GM21825 (cell line): ENCODE measurements at regions not wholly inside any gene's neighbourhood (a gene's known extent, or its start where the extent isn't known, plus 50 kb on each side); places are given as distances from the start of the nearest gene placed in this dataset.
"Not testable (repeated sequence)": the region's sequence is repeated elsewhere in the genome, so short reads cannot be mapped to it uniquely, and the experiment has no call there.

Source experiments
- ATAC-seq: cut with Tn5 transposase; IDR thresholded peaks from one replicate; pipeline ENCODE4 v1.9.1; 2021; ENCODE audit warnings: mild to moderate bottlenecking, moderate library complexity; ENCODE audit not compliant: unreplicated experiment

DNA sequence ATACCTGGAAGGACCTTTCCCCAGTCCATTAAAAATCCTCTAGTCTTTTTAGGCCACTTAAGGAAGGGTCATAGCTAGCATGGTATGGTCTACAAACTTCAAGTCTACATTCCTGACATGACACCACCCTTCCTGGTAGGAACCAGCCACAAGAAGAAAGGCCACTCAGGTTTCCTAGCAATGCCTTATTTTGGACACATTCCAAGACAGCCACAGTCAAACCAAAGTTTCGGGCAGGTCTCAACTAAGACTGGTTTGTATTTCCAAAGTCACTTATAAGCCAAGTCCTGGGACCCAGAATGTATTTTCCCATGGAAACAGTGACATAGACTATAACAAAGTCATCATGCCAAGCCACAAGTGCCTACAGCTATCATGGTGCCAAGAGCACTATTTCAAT lies 50.6 kb upstream of the SLC44A3 start:
- no peak for ATAC-seq

GRCh38 chr1:94768036-94768435 lies 52.1 kb upstream of the SLC44A3 start:
- no peak for ATAC-seq

DNA sequence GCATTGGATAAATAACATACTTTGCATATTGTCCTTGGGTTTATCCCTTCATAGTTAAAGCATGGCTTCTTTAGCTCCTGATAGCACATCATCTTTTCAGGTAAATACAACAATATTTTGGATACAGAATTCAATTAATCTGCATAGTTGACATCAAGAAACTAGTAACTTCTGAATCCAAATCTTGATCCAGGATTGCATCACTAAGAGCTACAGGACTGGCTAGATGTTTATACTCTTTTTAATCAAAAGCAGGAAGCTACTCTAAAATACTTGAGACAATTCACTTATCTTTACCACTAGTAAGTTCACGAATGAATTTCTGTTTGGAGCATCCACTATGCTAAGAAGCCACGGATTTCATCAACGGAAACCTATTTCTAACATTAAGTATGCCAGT lies 54.2 kb upstream of the SLC44A3 start:
- no peak for ATAC-seq

DNA sequence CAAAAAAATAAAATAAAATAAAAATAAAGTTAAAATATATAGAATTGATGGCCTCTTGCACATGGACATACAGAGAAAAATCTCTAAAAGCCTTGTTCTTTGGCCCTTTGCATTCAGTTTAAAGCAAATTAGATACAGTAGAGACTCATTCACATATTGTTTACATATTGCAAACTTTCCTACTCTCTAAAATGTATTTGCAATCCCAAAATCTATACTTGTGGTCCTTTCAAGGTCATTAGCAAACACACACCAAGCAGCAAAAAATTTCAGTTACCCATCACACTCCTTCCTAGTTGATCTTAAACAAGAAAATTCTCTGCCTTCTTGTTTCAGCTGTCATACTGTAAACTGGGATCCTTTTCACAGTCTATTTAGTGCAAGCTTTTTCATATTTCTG lies 61.0 kb upstream of the SLC44A3 start:
- no peak for ATAC-seq

DNA sequence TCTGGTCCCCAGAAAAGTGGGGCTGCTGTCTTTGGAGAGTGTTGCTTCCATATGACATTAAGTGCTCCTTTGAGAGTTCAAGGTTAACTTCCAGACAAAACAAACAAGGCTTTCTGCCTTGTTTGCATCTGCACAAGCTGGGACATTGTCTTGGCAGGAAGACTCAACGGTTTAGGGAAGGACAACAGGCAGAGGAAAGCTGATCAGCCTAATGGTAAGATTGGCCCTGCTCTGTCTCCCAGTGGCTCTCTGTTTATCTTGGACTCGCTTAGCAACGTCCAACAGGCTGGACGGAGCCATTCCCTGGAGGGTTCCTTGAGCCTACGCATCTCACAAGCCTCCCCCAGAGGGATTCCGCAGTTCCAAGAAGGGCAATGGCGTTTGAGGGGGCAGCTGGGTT lies 62.2 kb upstream of the SLC44A3 start:
- no peak for ATAC-seq

DNA sequence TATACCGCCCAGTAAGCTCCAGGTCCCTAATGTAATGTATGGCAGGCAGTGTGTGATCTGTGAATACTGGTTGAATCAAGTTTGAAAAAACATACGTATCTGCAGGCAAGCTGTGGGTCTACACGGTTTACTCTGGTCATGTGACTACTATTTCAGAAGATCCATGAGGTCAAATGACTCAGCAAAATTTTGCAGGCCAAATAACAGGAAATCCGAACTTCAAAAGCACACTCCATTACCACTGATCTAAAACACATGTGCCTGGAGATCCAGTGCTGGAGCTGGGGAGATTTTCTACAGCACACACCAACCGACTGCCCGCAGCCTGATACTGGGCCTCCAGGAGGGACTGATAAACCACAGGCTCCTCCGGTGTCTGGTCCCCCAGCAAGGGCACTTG lies 64.5 kb upstream of the SLC44A3 start:
- ATAC-seq = no peak

GRCh38 chr1:94755016-94755415 lies 65.1 kb upstream of the SLC44A3 start:
- ATAC-seq = not testable (repeated sequence)

DNA sequence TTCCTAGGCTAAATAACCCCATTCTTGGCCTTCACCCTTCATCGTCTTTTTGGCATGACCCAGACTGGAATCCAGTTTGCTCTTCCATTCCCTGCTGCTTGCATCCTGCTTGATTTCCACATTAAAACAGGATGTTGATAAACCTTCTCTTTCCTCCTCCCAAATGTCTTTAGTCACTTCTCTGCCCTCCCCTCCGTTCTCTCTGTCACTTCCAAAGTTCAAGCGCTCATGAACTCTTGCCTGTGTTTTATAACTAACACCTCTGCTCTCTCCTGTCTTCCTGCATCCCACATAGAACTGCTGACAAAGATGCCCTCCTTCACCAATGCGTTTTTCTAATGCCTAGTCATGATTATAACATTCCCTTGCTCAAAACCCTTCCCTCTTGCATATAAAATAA lies 65.6 kb upstream of the SLC44A3 start:
- ATAC-seq = no peak

GRCh38 chr1:94754095-94754494 lies 66.1 kb upstream of the SLC44A3 start:
- no peak for ATAC-seq

DNA sequence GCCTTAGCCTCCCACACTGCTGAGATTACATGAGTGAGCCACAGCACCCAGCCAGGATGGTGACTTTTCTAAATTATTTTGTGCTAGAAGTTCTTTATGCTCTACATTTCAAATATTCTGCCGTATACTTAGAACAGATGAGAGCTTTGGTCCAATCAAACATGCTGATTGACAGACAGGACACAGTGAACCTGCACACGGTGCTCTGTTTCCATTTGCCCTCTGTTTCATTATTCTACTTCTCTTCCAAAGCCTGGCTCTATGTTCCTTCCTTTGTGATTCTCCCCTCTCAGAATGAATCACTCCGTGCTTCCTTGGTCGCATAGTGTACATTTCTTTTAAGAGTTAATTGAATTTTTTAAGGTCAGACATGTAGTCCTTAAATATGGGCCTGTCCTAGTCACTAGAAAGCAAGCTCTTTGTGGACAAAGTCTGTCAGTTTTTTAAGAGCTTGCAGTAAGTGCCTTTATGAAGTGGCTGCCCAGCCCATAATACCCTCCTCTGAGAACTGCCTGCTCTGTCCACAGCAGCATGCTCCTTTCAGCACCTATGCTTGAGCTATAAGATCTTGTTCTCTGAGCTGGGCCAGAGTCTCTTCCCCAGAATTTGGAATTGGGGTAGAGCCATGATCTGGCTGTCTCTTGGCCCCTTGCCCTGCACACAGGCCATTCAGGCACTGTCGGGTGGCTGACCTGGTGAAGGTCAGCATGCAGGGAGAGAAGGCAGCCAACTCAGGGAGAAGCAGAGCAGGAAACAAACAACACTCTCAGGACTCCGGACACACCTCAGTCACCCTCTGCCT lies 66.8 kb upstream of the SLC44A3 start:
- no peak for ATAC-seq

- ATAC-seq = not testable (repeated sequence)
These were observed 68.7 kb upstream of the SLC44A3 start for GRCh38 chr1:94751483-94751882.

GRCh38 chr1:94746635-94747525 lies 73.3 kb upstream of the SLC44A3 start:
- no peak for ATAC-seq

- no peak for ATAC-seq
These were observed 74.4 kb upstream of the SLC44A3 start for GRCh38 chr1:94745742-94746141.

GRCh38 chr1:94743862-94744261 lies 76.3 kb upstream of the SLC44A3 start:
- no peak for ATAC-seq

DNA sequence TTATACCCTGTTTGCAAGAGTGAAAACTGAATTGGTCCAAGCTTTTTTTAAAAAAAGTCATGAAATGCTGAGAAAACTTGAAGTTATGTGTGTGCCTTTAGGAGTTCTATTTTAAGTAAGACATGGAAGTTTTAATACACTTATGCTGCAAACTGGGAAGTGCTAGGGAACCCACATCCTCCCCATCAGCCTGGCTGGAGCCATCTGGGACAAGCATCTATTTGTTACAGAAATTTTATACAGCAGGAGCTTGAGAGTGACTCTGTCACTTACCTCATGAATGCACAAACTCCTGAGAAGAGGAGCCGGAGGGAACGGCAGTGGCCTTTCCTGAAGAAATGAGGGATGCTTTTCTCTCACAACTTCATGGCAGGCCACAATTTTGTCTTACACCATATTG lies 78.2 kb upstream of the SLC44A3 start:
- no peak for ATAC-seq

DNA sequence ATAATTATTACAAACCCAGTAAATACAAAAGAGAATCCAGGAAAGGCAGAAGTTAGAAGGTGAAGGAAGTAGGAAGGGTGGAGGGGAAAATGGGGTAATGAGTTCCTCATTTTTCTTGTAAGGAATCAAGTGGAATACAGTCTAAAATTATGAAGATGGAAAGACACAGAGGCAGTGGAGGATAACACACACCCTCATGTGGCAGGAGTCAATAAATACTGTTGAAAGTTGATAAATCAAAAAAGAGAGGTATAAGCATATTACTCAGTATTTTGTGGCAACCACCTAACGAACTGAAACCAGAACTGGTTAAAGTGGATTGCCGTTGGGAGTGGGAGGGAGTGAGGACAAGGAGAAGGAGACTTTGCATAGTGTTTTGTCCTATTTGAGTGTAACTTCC lies 78.6 kb upstream of the SLC44A3 start:
- no peak for ATAC-seq

GRCh38 chr1:94739521-94740061 lies 80.6 kb upstream of the SLC44A3 start:
- ATAC-seq = no peak

GRCh38 chr1:94738371-94738770 lies 81.8 kb upstream of the SLC44A3 start:
- ATAC-seq = no peak

GRCh38 chr1:94737124-94737998 lies 82.8 kb upstream of the SLC44A3 start:
- no peak for ATAC-seq

GRCh38 chr1:94736549-94736948 lies 83.6 kb upstream of the SLC44A3 start:
- no peak for ATAC-seq

DNA sequence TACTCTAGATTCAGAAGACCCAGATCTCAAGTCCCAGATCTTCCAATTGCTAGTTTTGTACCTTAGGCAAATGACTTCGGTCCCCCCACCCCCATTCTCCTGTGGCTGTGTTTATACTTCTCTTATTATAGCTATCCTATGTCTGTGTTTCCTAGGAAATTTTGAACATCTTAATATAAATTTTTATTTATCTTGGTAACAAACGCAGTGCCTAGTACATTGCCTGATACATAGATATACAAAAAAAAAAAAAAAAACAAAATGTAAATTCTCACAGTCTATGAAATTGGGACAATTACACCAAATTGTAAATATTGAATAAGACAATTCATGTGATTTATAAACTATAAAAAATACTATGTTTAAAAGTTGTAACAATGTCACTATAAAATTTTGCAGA lies 84.1 kb upstream of the SLC44A3 start:
- ATAC-seq = no peak
